GM10248 (cell line): ENCODE measurements at regions not wholly inside any gene's neighbourhood (a gene's known extent, or its start where the extent isn't known, plus 50 kb on each side); places are given as distances from the start of the nearest gene placed in this dataset.

Source experiments
- CTCF ChIA-PET: fragments of 300-600 bp; sonication (Branson Sonifier 250); formaldehyde crosslinking; extraction: SDS; loops from one replicate; lab custom pipeline; 2021; ENCODE audit warnings: antibody characterized with exemption; lab: Yijun Ruan, JAX
- POLR2A ChIA-PET: fragments of 350-650 bp; sonication (Branson Sonifier 250); formaldehyde crosslinking; extraction: SDS; loops from one replicate; lab custom pipeline; 2020; ENCODE audit warnings: antibody characterized with exemption; lab: Yijun Ruan, JAX
- DNase-seq: peaks from one replicate; pipeline ENCODE4 v3.0.0; 2012; ENCODE audit errors: extremely low spot score
- TF ChIP-seq, protein P1 (sequence below): IDR thresholded peaks from 2 replicates; pipeline ENCODE4 v1.5.1; 2012; ENCODE audit warnings: mild to moderate bottlenecking, low read depth; ENCODE audit errors: extremely low read depth, missing control alignments, control extremely low read depth

GRCh38 chr4:4746444-4746843 lies 113.0 kb upstream of the MSX1 start:
- ChIA-PET CTCF (interaction anchor here (1.1 kb wide), 1 partner anchor 9 kb away, joined by 4 read pairs; no protein-coding TSS in a partner anchor), POLR2A (no interaction called here)

GRCh38 chr4:4740071-4740470 lies 119.4 kb upstream of the MSX1 start:
- ChIA-PET CTCF (no interaction called here), POLR2A (no interaction called here)
- TF ChIP-seq, protein P1, sequence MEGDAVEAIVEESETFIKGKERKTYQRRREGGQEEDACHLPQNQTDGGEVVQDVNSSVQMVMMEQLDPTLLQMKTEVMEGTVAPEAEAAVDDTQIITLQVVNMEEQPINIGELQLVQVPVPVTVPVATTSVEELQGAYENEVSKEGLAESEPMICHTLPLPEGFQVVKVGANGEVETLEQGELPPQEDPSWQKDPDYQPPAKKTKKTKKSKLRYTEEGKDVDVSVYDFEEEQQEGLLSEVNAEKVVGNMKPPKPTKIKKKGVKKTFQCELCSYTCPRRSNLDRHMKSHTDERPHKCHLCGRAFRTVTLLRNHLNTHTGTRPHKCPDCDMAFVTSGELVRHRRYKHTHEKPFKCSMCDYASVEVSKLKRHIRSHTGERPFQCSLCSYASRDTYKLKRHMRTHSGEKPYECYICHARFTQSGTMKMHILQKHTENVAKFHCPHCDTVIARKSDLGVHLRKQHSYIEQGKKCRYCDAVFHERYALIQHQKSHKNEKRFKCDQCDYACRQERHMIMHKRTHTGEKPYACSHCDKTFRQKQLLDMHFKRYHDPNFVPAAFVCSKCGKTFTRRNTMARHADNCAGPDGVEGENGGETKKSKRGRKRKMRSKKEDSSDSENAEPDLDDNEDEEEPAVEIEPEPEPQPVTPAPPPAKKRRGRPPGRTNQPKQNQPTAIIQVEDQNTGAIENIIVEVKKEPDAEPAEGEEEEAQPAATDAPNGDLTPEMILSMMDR, result no peak
- no peak for DNase-seq

More at GRCh38 chr4:4746444-4746843, 113.0 kb upstream of the MSX1 start:
- no peak for DNase-seq
- TF ChIP-seq, protein P1, result no peak

DNA sequence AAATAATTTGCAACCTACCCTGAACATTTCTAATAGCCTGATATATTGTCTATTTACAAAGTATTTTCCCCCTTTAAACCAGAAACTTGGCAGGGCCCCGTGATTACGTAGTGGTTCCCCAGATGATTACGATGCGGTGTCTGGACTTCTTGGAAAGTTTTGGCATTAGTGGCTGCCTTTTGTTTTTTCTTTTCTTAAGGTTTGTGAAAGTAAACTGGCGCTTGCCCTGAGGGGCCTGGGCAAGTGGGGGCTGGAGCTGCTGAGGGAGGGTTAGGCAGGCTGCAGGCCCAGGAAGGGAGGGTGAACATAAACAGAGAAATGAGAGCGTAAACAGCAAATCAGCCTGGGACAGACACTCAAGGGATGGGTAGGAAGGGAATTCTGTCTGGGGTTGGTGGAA lies 123.6 kb upstream of the MSX1 start:
- DNase-seq, result no peak
- POLR2A ChIA-PET, result no interaction called here
- TF ChIP-seq, protein P1, result no peak
- CTCF ChIA-PET, result no interaction called here

DNA sequence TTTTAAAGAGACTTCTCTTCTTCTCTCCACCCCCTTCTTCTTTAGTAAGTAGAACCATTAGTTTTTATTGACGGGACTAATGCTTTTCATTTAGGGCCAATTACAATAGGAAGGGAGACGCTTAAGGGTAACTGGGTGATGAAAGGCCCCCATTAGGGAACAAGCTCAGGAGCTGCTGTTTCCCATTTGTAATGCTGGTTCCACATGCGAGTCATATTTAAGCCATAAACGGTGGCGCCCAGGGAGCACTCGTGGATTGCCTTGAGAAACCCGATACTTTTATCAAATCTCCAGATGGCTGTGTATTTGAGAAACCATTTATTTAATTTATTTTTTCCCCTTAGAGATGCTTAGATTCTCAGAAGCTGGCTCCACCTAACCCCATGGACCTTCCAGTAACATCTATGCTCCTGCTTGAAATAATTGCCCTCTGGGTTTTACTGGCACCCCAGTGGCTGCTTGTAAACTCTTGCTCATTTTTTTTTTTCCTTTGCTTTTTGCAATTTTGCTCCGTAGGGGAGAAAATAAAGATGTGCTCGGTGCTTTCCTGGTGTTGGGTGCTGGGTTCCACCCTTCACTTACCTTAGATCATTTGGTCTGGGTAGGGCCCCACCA lies 124.2 kb upstream of the MSX1 start:
- DNase-seq, result no peak
- POLR2A ChIA-PET, result no interaction called here
- TF ChIP-seq, protein P1, result no peak
- CTCF ChIA-PET, result interaction anchor here (1.0 kb wide), 1 partner anchor 8 kb away, joined by 3 read pairs; no protein-coding TSS in a partner anchor

DNA sequence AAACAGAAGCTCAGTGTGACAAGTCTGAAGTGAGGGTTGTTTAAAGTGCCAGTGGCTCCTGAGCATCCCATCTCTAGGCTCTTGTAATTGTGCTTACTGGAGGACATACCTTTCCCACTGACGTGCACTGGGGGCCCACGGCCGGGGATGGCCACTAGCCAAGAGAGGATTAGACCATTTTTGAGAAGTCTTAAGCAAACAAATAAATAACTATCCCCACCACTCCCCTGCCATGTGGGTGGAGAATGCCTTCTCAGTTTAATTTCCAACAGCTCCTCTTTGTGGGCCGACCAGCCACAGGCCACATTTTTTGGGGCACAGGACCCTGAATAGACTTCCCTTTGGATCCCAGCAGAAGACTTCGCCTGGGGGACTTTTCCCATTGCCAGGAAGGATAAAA lies 125.0 kb upstream of the MSX1 start:
- TF ChIP-seq, protein P1, result no peak
- no peak for DNase-seq
- CTCF ChIA-PET, result interaction anchor here (1.0 to 1.4 kb wide), 2 partner anchors 9 to 14 kb away, joined by 3 to 5 read pairs; no protein-coding TSS in a partner anchor
- POLR2A ChIA-PET, result no interaction called here

- POLR2A ChIA-PET, result no interaction called here
- TF ChIP-seq, protein P1, result no peak
- DNase-seq, result no peak
- CTCF ChIA-PET, result interaction anchor here (1.4 kb wide), 1 partner anchor 13 kb away, joined by 5 read pairs; no protein-coding TSS in a partner anchor
Measured at GRCh38 chr4:4733663-4734062, 125.8 kb upstream of the MSX1 start.
